ENCODE measurements at regions not wholly inside any gene's neighbourhood (a gene's known extent, or its start where the extent isn't known, plus 50 kb on each side); places are given as distances from the start of the nearest gene placed in this dataset.

- TF ChIP-seq REST (IDR thresholded peaks at IDR 0.05; ENCODE audit: low read depth), result no peak
- TF ChIP-seq EP300 (IDR thresholded peaks at IDR 0.05; ENCODE audit: borderline replicate concordance), result no peak
- no peak for TF ChIP-seq MAX (IDR thresholded peaks at IDR 0.05)
- TF ChIP-seq CEBPB (IDR thresholded peaks at IDR 0.05), result no peak
- no peak for TF ChIP-seq YY1 (IDR thresholded peaks at IDR 0.05; ENCODE audit: low read depth)
- TF ChIP-seq NFIC (IDR thresholded peaks at IDR 0.05), result no peak
- TF ChIP-seq RAD21 (IDR thresholded peaks at IDR 0.05; ENCODE audit: low read depth), result no peak
- TF ChIP-seq TEAD4 (IDR thresholded peaks at IDR 0.05), result no peak
- no peak for TF ChIP-seq FOXM1 (IDR thresholded peaks at IDR 0.05; ENCODE audit: borderline replicate concordance, low read depth)
- TF ChIP-seq TAF1 (IDR thresholded peaks at IDR 0.05; ENCODE audit: low read depth), result no peak
- TF ChIP-seq ZBTB7A (IDR thresholded peaks at IDR 0.05; ENCODE audit: low read depth), result no peak
- no peak for TF ChIP-seq CREB1 (IDR thresholded peaks at IDR 0.05; ENCODE audit: low read depth)
Observed at GRCh38 chr2:195382186-195382585, 274.8 kb upstream of the SLC39A10 start.
